Transverse colon (tissue), 4 donors: ENCODE measurements at regions not wholly inside any gene's neighbourhood (a gene's known extent, or its start where the extent isn't known, plus 50 kb on each side); places are given as distances from the start of the nearest gene placed in this dataset.

Experiments
- CTCF ChIP-seq, 5 experiments: fragments of 200-600 bp in 3 of 5; fragments of 450-650 bp in 2 of 5; sonication (generic) in 3 of 5; IDR thresholded peaks; 1 replicate in 2 of 5; 2 replicates in 3 of 5; pipeline ENCODE4 v1.5.1; 2016 to 2017; ENCODE audit warnings: antibody characterized with exemption in 5 of 5, inconsistent platforms in 3 of 5, mild to moderate bottlenecking in 2 of 5, moderate library complexity in 1 of 5
- EP300 ChIP-seq: sonication (generic); formaldehyde crosslinking; IDR thresholded peaks from one replicate; pipeline ENCODE4 v1.6.1; 2017; ENCODE audit warnings: antibody characterized with exemption, low read depth
- POLR2A ChIP-seq: fragments of 450-650 bp; IDR thresholded peaks from one replicate; pipeline ENCODE4 v1.6.1; 2016; ENCODE audit warnings: antibody characterized with exemption, mild to moderate bottlenecking, moderate library complexity
- POLR2AphosphoS5 ChIP-seq, 3 donors: sonication (generic); formaldehyde crosslinking; IDR thresholded peaks; one replicate each; pipeline ENCODE4 v1.6.1; 2016; ENCODE audit warnings: antibody characterized with exemption in 3 of 3

- TF ChIP-seq CTCF (IDR thresholded peaks at IDR 0.05) (no peak), POLR2A (no peak), POLR2AphosphoS5 (IDR thresholded peaks at IDR 0.05) (no peak), EP300 (no peak)
These were observed 73.9 kb upstream of the GPM6B start for GRCh38 chrX:13890806-13891205.
